Activated T-cell treated with anti-CD3 and anti-CD28 coated beads, Interleukin-2, amount 50 U/mL, for 72 hours (primary cell): ENCODE measurements at regions not wholly inside any gene's neighbourhood (a gene's known extent, or its start where the extent isn't known, plus 50 kb on each side); places are given as distances from the start of the nearest gene placed in this dataset.
"Not testable (repeated sequence)": the region's sequence is repeated elsewhere in the genome, so short reads cannot be mapped to it uniquely, and the experiment has no call there.

Experiments
- ATAC-seq, 2 donors: fragments of 150-1000 bp; cut with Tn5 transposase; replicated peaks in 1 of 2; 2 replicates each; pipeline ENCODE4 v1.10.0; 2021; ENCODE audit warnings: moderate library complexity in 2 of 2, mild to moderate bottlenecking in 1 of 2
- DNase-seq, 2 donors: peaks; one replicate each; pipeline ENCODE4 v3.0.0; 2021 to 2022; ENCODE audit warnings: mixed read lengths in 1 of 2
- H3K27ac Mint-ChIP-seq: one replicate; pipeline ENCODE4 v1.8.0; 2022; ENCODE audit warnings: mild to moderate bottlenecking, moderate library complexity, mixed read lengths
- H3K27me3 Mint-ChIP-seq: one replicate; pipeline ENCODE4 v1.8.0; 2022; ENCODE audit warnings: low read depth, mixed read lengths
- H3K36me3 Mint-ChIP-seq, 2 donors: one replicate each; pipeline ENCODE4 v1.8.0; 2022; ENCODE audit warnings: mixed read lengths in 2 of 2, mild to moderate bottlenecking in 1 of 2; ENCODE audit not compliant: insufficient read depth in 2 of 2
- H3K4me1 Mint-ChIP-seq: one replicate; pipeline ENCODE4 v1.8.0; 2022; ENCODE audit warnings: low read depth, mixed read lengths
- H3K4me3 Mint-ChIP-seq, 2 donors: one replicate each; pipeline ENCODE4 v1.8.0; 2022; ENCODE audit warnings: mild to moderate bottlenecking in 2 of 2, mixed read lengths in 2 of 2, moderate library complexity in 2 of 2
- H3K9me3 Mint-ChIP-seq, 2 donors: one replicate each; pipeline ENCODE4 v1.8.0; 2022; ENCODE audit warnings: mixed read lengths in 2 of 2

DNA sequence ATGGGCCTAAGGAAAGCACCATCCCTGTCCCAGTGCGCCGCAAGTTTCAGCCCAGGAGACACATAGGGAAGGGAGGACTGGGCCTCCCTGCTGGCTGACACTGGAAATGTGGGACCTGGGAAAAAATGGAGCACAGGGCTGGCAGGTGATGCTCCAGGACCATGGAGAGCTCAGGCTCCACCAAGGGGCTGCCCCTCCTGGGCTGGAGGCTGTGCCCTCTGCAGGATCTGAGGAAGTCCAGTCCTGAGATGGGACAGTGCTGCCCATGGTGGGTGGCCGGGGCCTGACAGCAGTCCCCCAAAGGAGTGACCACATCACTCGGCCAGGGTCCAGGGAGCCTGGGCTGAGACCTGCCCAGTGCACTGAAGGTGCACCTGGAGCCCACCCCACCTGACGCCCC lies 108.6 kb upstream of the TEKT4 start:
- H3K27ac Mint-ChIP-seq, result no peak overlapping the region
- no peaks in the 10 kb centered on the region for H3K9me3 Mint-ChIP-seq
- H3K36me3 Mint-ChIP-seq, result no peaks in the 10 kb centered on the region
- DNase-seq, result no peak
- no peaks in the 10 kb centered on the region for H3K27me3 Mint-ChIP-seq
- no peak overlapping the region for H3K4me3 Mint-ChIP-seq
- peaks cover 6% of the 10 kb centered on the region for H3K4me1 Mint-ChIP-seq
- no peak for ATAC-seq

DNA sequence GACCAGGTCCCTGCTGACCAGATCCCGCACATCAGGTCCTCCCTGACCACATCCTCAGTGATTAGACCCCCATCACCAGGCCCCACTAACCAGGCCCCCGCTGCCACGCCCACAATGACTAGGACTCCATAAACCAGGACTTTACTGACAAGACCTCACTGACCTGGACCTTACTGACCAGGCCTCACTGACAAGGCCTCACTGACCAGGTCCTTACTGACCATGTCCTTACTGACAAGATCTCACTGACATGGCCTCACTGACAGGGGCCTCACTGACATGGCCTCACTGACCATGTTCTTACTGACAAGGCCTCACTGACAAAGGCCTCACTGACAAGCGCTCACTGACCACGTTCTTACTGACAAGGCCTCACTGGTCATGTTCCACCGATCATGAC lies 107.9 kb upstream of the TEKT4 start:
- no peaks in the 10 kb centered on the region for H3K27me3 Mint-ChIP-seq
- H3K9me3 Mint-ChIP-seq, result no peaks in the 10 kb centered on the region
- H3K4me1 Mint-ChIP-seq, result peaks cover 6% of the 10 kb centered on the region
- H3K4me3 Mint-ChIP-seq, result no peak overlapping the region
- H3K36me3 Mint-ChIP-seq, result no peaks in the 10 kb centered on the region
- no peak overlapping the region for H3K27ac Mint-ChIP-seq
- ATAC-seq (no peak), DNase-seq (no peak)

DNA sequence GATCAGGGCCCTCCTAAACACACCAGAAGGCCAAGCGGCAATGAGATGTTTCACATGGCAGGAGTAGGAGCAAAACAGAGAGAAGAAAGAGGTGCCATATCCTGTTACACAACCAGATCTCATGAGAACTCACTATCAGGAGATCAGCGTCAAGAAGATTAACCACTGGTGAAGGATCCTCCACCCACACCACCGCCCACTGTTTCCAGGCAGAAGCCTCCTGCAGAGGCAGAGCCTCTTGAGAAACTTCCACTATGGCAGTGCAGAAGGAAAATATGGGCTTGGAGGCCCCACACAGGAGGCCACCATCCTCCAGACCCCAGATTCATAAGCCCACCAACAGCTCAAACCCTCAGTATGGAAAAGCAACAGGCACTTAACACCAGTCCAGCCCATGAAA lies 106.9 kb upstream of the TEKT4 start:
- not testable (repeated sequence) for DNase-seq, H3K27me3 Mint-ChIP-seq, H3K36me3 Mint-ChIP-seq, H3K9me3 Mint-ChIP-seq, H3K4me1 Mint-ChIP-seq, ATAC-seq, H3K4me3 Mint-ChIP-seq, H3K27ac Mint-ChIP-seq

DNA sequence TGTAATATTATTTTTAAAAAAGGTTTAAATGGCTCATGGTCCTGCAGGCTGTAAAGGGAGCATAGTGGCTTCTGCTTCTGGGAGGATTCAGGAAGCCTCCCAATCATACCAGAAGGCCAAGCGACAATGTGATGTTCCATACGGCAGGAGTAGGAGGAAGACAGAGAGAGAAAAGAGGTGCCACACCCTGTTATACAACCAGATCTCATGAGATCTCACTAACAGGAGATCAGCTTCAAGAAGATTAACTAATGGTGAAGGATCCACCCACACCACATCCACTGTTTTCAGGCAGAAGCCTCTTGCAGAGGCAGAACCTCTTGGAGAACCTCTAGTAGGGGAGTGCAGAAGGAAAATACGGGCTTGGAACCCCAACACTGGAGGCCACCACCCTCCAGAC lies 103.9 kb upstream of the TEKT4 start:
- H3K4me3 Mint-ChIP-seq, result no peak overlapping the region
- no peak overlapping the region for H3K27ac Mint-ChIP-seq
- ATAC-seq (no peak), DNase-seq (no peak)
- H3K36me3 Mint-ChIP-seq, result no peaks in the 10 kb centered on the region
- H3K27me3 Mint-ChIP-seq, result no peaks in the 10 kb centered on the region
- H3K4me1 Mint-ChIP-seq, result peaks cover 6% of the 10 kb centered on the region
- H3K9me3 Mint-ChIP-seq, result no peaks in the 10 kb centered on the region

DNA sequence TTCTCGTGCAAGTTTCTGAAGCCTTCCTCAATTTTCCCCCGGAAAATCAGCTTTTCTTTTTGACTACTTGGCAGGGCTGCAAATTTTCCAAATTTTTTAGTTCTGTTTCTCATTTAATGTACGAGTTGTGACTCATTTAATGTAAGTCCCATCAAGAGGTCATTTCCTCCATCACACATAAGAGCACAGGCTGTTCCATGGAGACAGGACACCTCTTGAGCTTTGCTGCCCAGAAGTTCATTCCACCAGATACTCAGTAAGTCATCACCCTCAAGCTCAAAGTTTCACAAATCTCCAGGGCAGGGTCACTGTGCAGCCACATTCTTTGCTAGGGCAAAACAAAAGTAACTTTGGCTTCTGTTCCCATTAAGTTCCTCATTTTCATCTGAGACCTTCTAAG lies 101.5 kb upstream of the TEKT4 start:
- no peaks in the 10 kb centered on the region for H3K4me1 Mint-ChIP-seq
- no peak overlapping the region for H3K27ac Mint-ChIP-seq
- no peak overlapping the region for H3K4me3 Mint-ChIP-seq
- DNase-seq (no peak), ATAC-seq (no peak)
- no peaks in the 10 kb centered on the region for H3K36me3 Mint-ChIP-seq
- no peaks in the 10 kb centered on the region for H3K27me3 Mint-ChIP-seq
- no peaks in the 10 kb centered on the region for H3K9me3 Mint-ChIP-seq

DNA sequence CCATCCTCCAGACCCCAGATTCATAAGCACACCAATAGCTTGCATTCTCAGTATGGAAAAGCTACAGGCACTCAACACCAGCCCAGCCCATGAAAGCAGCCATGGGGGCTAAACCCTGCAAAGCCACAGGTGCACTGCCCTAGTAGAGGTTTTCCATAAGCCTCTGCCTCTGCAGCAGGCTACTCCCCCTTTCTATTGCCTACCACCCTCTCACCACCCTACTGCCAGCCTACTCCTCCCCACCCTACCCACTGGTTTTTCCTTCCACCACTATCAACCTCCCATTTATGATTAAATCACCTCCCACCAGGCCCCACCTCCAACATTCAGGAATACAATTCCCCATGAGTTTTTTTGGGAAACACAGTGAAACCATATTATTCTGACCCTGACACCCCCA lies 96.4 kb upstream of the TEKT4 start:
- H3K27me3 Mint-ChIP-seq, result peaks cover 5% of the 10 kb centered on the region
- ATAC-seq, result no peak
- no peaks in the 10 kb centered on the region for H3K4me1 Mint-ChIP-seq
- no peak overlapping the region for H3K27ac Mint-ChIP-seq
- no peak for DNase-seq
- no peaks in the 10 kb centered on the region for H3K36me3 Mint-ChIP-seq
- no peaks in the 10 kb centered on the region for H3K9me3 Mint-ChIP-seq
- H3K4me3 Mint-ChIP-seq, result no peak overlapping the region

DNA sequence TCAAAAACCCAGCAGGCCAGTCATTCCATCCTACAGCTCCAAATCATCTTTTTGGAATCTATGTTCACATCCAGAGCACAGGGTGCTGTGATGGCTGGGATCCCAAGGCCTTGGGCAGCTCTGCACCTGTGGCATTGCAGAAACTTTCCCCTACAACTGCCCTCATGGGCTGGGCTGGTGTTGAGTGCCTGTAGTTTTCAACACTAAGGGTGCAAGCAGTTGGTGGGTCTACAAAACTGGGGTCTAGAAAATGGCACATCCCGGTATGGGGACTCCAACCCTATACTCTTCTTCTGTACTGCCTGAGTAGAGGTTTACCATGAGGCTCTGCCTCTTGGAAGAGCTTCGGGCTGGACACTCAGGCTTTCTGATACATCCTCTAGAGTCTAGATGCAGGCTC lies 95.2 kb upstream of the TEKT4 start:
- DNase-seq, result no peak
- no peak overlapping the region for H3K27ac Mint-ChIP-seq
- H3K4me3 Mint-ChIP-seq, result no peak overlapping the region
- ATAC-seq, result no peak
- no peaks in the 10 kb centered on the region for H3K9me3 Mint-ChIP-seq
- peaks cover 5% of the 10 kb centered on the region for H3K27me3 Mint-ChIP-seq
- H3K36me3 Mint-ChIP-seq, result no peaks in the 10 kb centered on the region
- no peaks in the 10 kb centered on the region for H3K4me1 Mint-ChIP-seq

DNA sequence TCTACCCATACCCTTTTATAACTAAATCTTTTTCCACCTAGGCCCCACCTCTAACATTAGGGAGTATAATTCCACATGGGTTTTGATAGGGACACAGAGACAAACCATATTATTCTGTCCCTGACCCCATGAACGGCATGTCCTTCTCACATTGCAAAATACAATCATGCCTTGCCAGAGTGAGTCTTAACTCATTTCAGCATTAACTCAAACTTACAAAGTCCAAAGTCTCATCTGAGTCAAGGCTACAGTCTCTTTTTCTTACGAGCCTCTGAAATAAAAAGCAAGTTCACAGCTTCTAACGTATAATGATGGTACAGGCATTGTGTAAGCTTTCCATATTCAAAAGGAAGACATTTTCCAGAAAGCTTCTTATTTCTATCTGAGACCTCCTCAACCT lies 86.1 kb upstream of the TEKT4 start:
- not testable (repeated sequence) for H3K27me3 Mint-ChIP-seq, H3K4me3 Mint-ChIP-seq, H3K9me3 Mint-ChIP-seq, H3K4me1 Mint-ChIP-seq, H3K36me3 Mint-ChIP-seq, DNase-seq, ATAC-seq, H3K27ac Mint-ChIP-seq

DNA sequence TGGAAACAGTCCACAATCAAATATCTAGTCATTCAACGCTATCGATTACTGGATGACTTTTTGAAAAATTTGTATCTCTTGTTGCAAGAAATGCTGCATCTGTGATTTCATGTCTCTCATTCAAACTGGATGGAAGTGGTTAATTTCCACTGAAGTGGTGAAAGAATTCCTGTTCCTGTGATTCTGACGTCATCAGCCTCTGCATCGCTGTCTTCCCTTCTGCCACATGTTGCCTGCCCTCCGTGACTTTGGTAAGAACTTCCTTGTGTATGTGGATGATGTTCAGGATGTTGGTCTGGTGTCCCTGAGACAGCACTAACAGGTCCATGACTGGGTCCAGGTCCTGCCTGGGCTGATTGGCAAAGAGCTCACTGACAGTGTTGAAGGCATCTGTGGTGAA lies 84.8 kb upstream of the TEKT4 start:
- ATAC-seq, DNase-seq, H3K4me3 Mint-ChIP-seq, H3K27ac Mint-ChIP-seq, H3K4me1 Mint-ChIP-seq, H3K27me3 Mint-ChIP-seq, H3K36me3 Mint-ChIP-seq, H3K9me3 Mint-ChIP-seq: not testable (repeated sequence)

DNA sequence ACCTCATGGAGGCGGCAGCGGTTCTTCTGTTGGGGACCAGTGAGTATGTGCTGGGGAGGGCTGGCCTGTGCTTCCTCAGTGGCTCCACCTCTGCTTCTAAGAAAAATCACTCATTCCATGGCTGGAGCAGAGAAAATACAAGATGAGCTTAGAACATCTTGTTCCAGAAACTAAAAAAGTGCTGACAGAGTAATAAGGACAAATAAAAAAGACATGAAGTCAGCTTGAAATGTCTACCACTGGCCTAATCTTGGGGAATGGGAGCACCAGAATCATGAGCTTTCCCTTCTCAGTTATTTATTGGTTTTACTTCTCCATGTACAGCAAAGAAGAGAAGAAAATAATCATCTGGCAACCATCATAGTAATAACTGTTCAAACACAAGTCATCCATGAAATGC lies 81.1 kb upstream of the TEKT4 start:
- not testable (repeated sequence) for H3K27ac Mint-ChIP-seq, H3K4me1 Mint-ChIP-seq, H3K9me3 Mint-ChIP-seq, H3K27me3 Mint-ChIP-seq, H3K36me3 Mint-ChIP-seq, H3K4me3 Mint-ChIP-seq, ATAC-seq, DNase-seq

DNA sequence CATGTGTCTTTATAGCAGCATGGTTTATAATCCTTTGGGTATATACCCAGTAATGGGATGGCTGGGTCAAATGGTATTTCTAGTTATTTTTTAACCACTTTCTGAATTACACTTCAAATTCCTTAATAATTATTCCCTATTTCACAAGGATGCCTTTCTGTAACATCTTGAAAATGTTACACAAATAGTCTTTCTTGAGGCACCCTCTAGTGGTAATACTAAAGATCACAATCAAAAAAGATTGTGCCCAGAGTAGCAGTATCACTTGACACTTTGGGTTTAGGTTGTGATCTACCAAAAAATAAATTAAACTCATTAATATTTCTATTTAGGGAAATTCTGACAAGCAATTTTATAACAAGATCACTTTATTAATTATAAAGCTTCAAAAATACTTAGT lies 74.0 kb upstream of the TEKT4 start:
- H3K36me3 Mint-ChIP-seq, H3K9me3 Mint-ChIP-seq, ATAC-seq, H3K4me3 Mint-ChIP-seq, H3K4me1 Mint-ChIP-seq, H3K27me3 Mint-ChIP-seq, H3K27ac Mint-ChIP-seq, DNase-seq: not testable (repeated sequence)
